ENCODE measurements at regions not wholly inside any gene's neighbourhood (a gene's known extent, or its start where the extent isn't known, plus 50 kb on each side); places are given as distances from the start of the nearest gene placed in this dataset.

GRCh38 chr15:70336425-70337009 lies 238.8 kb upstream of the TLE3 start:
- Histone ChIP-seq H3K9me3 (replicated peaks; ENCODE audit: control insufficient read depth, insufficient read depth, low read length) (peaks cover 2% of the 10 kb centered on the region; the same call in 2 of the 3 replicates), H2AFZ (ENCODE audit: control insufficient read depth, low read depth, low read length) (no peak overlapping the region), H3K4me3 (no peak overlapping the region), H3K4me1 (ENCODE audit: control insufficient read depth, insufficient read depth, low read length) (0 out of 2 replicates have a peak, but pooled peaks cover 3% of the 10 kb centered on the region), H3K9ac (ENCODE audit: control insufficient read depth, insufficient read depth, low read length) (no peak overlapping the region), H3K79me2 (ENCODE audit: control insufficient read depth, insufficient read depth, low read length) (no peaks in the 10 kb centered on the region), H3K4me2 (ENCODE audit: control insufficient read depth, insufficient read depth) (peak overlapping the region; percentile 12; the same call in 1 of the 2 replicates), H3K27me3 (replicated peaks in 1 of 2; ENCODE audit: control insufficient read depth in 2 of 2, insufficient read depth in 2 of 2, low read length in 1 of 2) (peaks cover 0 to 7% of the 10 kb centered on the region in 2 experiments; a peak in 1 of 4 replicates), H3K27ac (ENCODE audit: control insufficient read depth, insufficient read depth) (no peak overlapping the region), H4K20me1 (ENCODE audit: control insufficient read depth, insufficient read depth) (no peaks in the 10 kb centered on the region), H3K36me3 (ENCODE audit: control insufficient read depth in 2 of 2, insufficient read depth in 2 of 2, low read length in 1 of 2) (no peaks in the 10 kb centered on the region)
- CTCF ChIA-PET, result no interaction called here
- intact Hi-C loops (cut with micrococcal nuclease; ENCODE audit: unreplicated experiment) (no loop called here), in situ Hi-C loops (cut with MboI) (no loop called here)
- POLR2A ChIA-PET, result no interaction called here
- 52% methylated on average over 6 of the region's 6 CpGs for WGBS (ENCODE audit: insufficient coverage, insufficient replicate concordance, low lambda C conversion rate, missing lambda C conversion rate)
- BruUV-seq (replicated peaks), result no TSS peak
- ATAC-seq (no peak), DNase-seq (ENCODE audit: low read depth, low spot score) (no peak), FAIRE-seq (no peak)
- SMC1A ChIA-PET (ENCODE audit: uncharacterized antibody, unreplicated experiment), result interaction anchor here (0.8 kb wide), 1 partner anchor 17 kb away, joined by 3 read pairs; no protein-coding TSS in a partner anchor
- TF ChIP-seq, protein P1, sequence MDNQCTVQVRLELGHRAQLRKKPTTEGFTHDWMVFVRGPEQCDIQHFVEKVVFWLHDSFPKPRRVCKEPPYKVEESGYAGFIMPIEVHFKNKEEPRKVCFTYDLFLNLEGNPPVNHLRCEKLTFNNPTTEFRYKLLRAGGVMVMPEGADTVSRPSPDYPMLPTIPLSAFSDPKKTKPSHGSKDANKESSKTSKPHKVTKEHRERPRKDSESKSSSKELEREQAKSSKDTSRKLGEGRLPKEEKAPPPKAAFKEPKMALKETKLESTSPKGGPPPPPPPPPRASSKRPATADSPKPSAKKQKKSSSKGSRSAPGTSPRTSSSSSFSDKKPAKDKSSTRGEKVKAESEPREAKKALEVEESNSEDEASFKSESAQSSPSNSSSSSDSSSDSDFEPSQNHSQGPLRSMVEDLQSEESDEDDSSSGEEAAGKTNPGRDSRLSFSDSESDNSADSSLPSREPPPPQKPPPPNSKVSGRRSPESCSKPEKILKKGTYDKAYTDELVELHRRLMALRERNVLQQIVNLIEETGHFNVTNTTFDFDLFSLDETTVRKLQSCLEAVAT (IDR thresholded peaks at IDR 0.05), result no peak
- no peak for TF ChIP-seq POLR2A (IDR thresholded peaks at IDR 0.05; ENCODE audit: low read depth, low read length)
- TF ChIP-seq SMC3 (IDR thresholded peaks at IDR 0.05; ENCODE audit: borderline replicate concordance, low read length), result no peak
- peak; percentile 71 for TF ChIP-seq SPI1 (IDR thresholded peaks at IDR 0.05; ENCODE audit: borderline replicate concordance, insufficient read depth, low read depth, low read length)
- no peak for TF ChIP-seq STAT1 (conservative IDR thresholded peaks at IDR 0.05)
- TF ChIP-seq, protein P2, sequence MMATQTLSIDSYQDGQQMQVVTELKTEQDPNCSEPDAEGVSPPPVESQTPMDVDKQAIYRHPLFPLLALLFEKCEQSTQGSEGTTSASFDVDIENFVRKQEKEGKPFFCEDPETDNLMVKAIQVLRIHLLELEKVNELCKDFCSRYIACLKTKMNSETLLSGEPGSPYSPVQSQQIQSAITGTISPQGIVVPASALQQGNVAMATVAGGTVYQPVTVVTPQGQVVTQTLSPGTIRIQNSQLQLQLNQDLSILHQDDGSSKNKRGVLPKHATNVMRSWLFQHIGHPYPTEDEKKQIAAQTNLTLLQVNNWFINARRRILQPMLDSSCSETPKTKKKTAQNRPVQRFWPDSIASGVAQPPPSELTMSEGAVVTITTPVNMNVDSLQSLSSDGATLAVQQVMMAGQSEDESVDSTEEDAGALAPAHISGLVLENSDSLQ (IDR thresholded peaks at IDR 0.05), result no peak
- 0 out of 4 replicates have a peak, but pooled peaks of 1 of the 2 experiments have one; percentile 33 for TF ChIP-seq IKZF2 (IDR thresholded peaks at IDR 0.05)
- TF ChIP-seq NR2C1 (IDR thresholded peaks at IDR 0.05), result no peak
- no peak for TF ChIP-seq TARDBP (IDR thresholded peaks at IDR 0.05; ENCODE audit: borderline replicate concordance)
- RAD21 ChIA-PET (ENCODE audit: unreplicated experiment), result no interaction called here
